ENCODE measurements at regions not wholly inside any gene's neighbourhood (a gene's known extent, or its start where the extent isn't known, plus 50 kb on each side); places are given as distances from the start of the nearest gene placed in this dataset.

- FAIRE-seq, result no peak
These were observed 163.5 kb upstream of the TOP1 start for GRCh38 chr20:40865095-40865494.

GRCh38 chr20:40866056-40866455 lies 162.6 kb upstream of the TOP1 start:
- H3K9me3 Mint-ChIP-seq (ENCODE audit: unreplicated experiment), result peaks cover 2% of the 10 kb centered on the region
- H3K4me1 ChIP-seq (ENCODE audit: insufficient read depth, low read length), result peaks cover 10% of the 10 kb centered on the region
- H3K27me3 ChIP-seq (ENCODE audit: insufficient read depth, low read length), result peaks cover 2% of the 10 kb centered on the region
- H3K36me3 Mint-ChIP-seq (ENCODE audit: low read depth, unreplicated experiment), result no peaks in the 10 kb centered on the region
- no peak overlapping the region for H3K27ac Mint-ChIP-seq (ENCODE audit: unreplicated experiment)
- no peak overlapping the region for H3K4me3 ChIP-seq (ENCODE audit: insufficient read depth, low read depth, low read length)
- no peaks in the 10 kb centered on the region for H4K20me1 ChIP-seq (ENCODE audit: insufficient read depth, low read length)
- no peak overlapping the region for H3K27ac ChIP-seq (ENCODE audit: low read depth, low read length)
- no peak overlapping the region for H3K9ac ChIP-seq (ENCODE audit: low read length)
- TF ChIP-seq, protein P1, sequence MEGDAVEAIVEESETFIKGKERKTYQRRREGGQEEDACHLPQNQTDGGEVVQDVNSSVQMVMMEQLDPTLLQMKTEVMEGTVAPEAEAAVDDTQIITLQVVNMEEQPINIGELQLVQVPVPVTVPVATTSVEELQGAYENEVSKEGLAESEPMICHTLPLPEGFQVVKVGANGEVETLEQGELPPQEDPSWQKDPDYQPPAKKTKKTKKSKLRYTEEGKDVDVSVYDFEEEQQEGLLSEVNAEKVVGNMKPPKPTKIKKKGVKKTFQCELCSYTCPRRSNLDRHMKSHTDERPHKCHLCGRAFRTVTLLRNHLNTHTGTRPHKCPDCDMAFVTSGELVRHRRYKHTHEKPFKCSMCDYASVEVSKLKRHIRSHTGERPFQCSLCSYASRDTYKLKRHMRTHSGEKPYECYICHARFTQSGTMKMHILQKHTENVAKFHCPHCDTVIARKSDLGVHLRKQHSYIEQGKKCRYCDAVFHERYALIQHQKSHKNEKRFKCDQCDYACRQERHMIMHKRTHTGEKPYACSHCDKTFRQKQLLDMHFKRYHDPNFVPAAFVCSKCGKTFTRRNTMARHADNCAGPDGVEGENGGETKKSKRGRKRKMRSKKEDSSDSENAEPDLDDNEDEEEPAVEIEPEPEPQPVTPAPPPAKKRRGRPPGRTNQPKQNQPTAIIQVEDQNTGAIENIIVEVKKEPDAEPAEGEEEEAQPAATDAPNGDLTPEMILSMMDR (IDR thresholded peaks at IDR 0.05; ENCODE audit: insufficient read depth, low read depth, low read length), result no peak
- no peak for TF ChIP-seq EZH2 (IDR thresholded peaks at IDR 0.05; ENCODE audit: insufficient read depth, low read length)
- no peaks in the 10 kb centered on the region for H3K79me2 ChIP-seq (ENCODE audit: insufficient read depth, low read length)
- no peak for DNase-seq (ENCODE audit: low read depth)
- H3K9me3 ChIP-seq (ENCODE audit: insufficient read depth, low read depth, low read length), result no peaks in the 10 kb centered on the region
- H3K36me3 ChIP-seq (ENCODE audit: insufficient read depth, low read length), result no peaks in the 10 kb centered on the region
- H3K27me3 Mint-ChIP-seq (ENCODE audit: low read depth, unreplicated experiment), result peaks cover 17% of the 10 kb centered on the region
- peaks cover 10% of the 10 kb centered on the region for H3K4me1 Mint-ChIP-seq (ENCODE audit: low read depth, unreplicated experiment)
- no peak overlapping the region for H3K4me2 ChIP-seq (ENCODE audit: low read length)
- H3K4me3 Mint-ChIP-seq (ENCODE audit: unreplicated experiment), result no peak overlapping the region
- no peak for FAIRE-seq
- no peak overlapping the region for H2AFZ ChIP-seq (ENCODE audit: low read depth, low read length)

More at GRCh38 chr20:40865095-40865494, 163.5 kb upstream of the TOP1 start:
- H3K4me3 Mint-ChIP-seq (ENCODE audit: unreplicated experiment), result no peak overlapping the region
- H3K4me1 Mint-ChIP-seq (ENCODE audit: low read depth, unreplicated experiment), result peaks cover 14% of the 10 kb centered on the region
- peaks cover 19% of the 10 kb centered on the region for H3K27me3 Mint-ChIP-seq (ENCODE audit: low read depth, unreplicated experiment)
- no peaks in the 10 kb centered on the region for H3K9me3 ChIP-seq (ENCODE audit: insufficient read depth, low read depth, low read length)
- no peak overlapping the region for H2AFZ ChIP-seq (ENCODE audit: low read depth, low read length)
- H3K27ac ChIP-seq (ENCODE audit: low read depth, low read length), result no peak overlapping the region
- no peaks in the 10 kb centered on the region for H3K36me3 ChIP-seq (ENCODE audit: insufficient read depth, low read length)
- no peak overlapping the region for H3K4me2 ChIP-seq (ENCODE audit: low read length)
- no peaks in the 10 kb centered on the region for H4K20me1 ChIP-seq (ENCODE audit: insufficient read depth, low read length)
- peaks cover 2% of the 10 kb centered on the region for H3K27me3 ChIP-seq (ENCODE audit: insufficient read depth, low read length)
- TF ChIP-seq, protein P1 (IDR thresholded peaks at IDR 0.05; ENCODE audit: insufficient read depth, low read depth, low read length), result no peak
- no peak for TF ChIP-seq EZH2 (IDR thresholded peaks at IDR 0.05; ENCODE audit: insufficient read depth, low read length)
- no peak for DNase-seq (ENCODE audit: low read depth)
- H3K4me1 ChIP-seq (ENCODE audit: insufficient read depth, low read length), result peaks cover 20% of the 10 kb centered on the region
- H3K36me3 Mint-ChIP-seq (ENCODE audit: low read depth, unreplicated experiment), result no peaks in the 10 kb centered on the region
- H3K9ac ChIP-seq (ENCODE audit: low read length), result no peak overlapping the region
- H3K4me3 ChIP-seq (ENCODE audit: insufficient read depth, low read depth, low read length), result no peak overlapping the region
- H3K9me3 Mint-ChIP-seq (ENCODE audit: unreplicated experiment), result peaks cover 2% of the 10 kb centered on the region
- H3K79me2 ChIP-seq (ENCODE audit: insufficient read depth, low read length), result no peaks in the 10 kb centered on the region
- no peak overlapping the region for H3K27ac Mint-ChIP-seq (ENCODE audit: unreplicated experiment)

DNA sequence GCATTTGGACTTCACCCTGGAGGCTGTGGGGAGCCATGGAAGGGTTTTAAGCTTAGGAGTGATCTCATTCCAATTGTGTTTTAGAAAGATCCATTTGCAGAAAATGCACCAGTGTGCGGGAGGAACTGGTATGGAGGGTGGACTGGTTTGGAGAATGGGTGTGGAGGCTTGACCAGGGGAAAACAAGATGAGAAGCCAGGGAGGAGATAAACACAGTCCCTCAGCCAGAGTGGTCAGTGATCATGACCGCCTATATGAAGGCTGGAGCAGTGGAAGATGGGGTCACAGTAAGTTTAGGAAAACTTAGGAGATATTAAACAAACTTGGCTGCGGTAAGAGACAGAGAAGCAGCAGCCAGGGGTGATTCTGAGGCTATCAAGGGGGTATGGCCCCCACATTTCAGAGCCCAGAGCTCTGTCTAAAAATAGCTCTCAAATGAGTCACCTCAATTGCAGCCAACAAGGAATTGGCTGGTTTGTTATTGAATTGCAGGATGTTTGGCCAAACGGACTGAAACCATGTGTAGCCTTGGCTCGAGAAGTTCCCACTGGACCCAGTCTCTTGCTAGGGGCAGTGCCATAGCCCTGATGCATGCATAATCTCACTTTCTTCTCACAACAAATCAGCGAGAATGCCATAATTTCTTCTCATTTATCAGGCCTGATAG lies 159.9 kb upstream of the TOP1 start:
- H3K4me2 ChIP-seq (ENCODE audit: low read length), result peak overlapping the region; percentile 56
- Mint-ChIP-seq H3K9me3 (ENCODE audit: unreplicated experiment) (peaks cover 2% of the 10 kb centered on the region), H3K27me3 (ENCODE audit: low read depth, unreplicated experiment) (peaks cover 8% of the 10 kb centered on the region), H3K4me3 (ENCODE audit: unreplicated experiment) (peak overlapping the region; percentile 11), H3K27ac (ENCODE audit: unreplicated experiment) (no peak overlapping the region), H3K36me3 (ENCODE audit: low read depth, unreplicated experiment) (no peaks in the 10 kb centered on the region), H3K4me1 (ENCODE audit: low read depth, unreplicated experiment) (peaks cover 10% of the 10 kb centered on the region)
- H3K9ac ChIP-seq (ENCODE audit: low read length), result no peak overlapping the region
- H3K79me2 ChIP-seq (ENCODE audit: insufficient read depth, low read length), result no peaks in the 10 kb centered on the region
- FAIRE-seq, result no peak
- no peak overlapping the region for H2AFZ ChIP-seq (ENCODE audit: low read depth, low read length)
- H3K27me3 ChIP-seq (ENCODE audit: insufficient read depth, low read length), result no peaks in the 10 kb centered on the region
- H3K4me3 ChIP-seq (ENCODE audit: insufficient read depth, low read depth, low read length), result no peak overlapping the region
- peaks cover 10% of the 10 kb centered on the region for H3K4me1 ChIP-seq (ENCODE audit: insufficient read depth, low read length)
- no peaks in the 10 kb centered on the region for H3K9me3 ChIP-seq (ENCODE audit: insufficient read depth, low read depth, low read length)
- no peak overlapping the region for H3K27ac ChIP-seq (ENCODE audit: low read depth, low read length)
- H4K20me1 ChIP-seq (ENCODE audit: insufficient read depth, low read length), result no peaks in the 10 kb centered on the region
- peak; percentile 81 for DNase-seq (ENCODE audit: low read depth)
- TF ChIP-seq, protein P1 (IDR thresholded peaks at IDR 0.05; ENCODE audit: insufficient read depth, low read depth, low read length), result no peak
- no peak for TF ChIP-seq EZH2 (IDR thresholded peaks at IDR 0.05; ENCODE audit: insufficient read depth, low read length)
- H3K36me3 ChIP-seq (ENCODE audit: insufficient read depth, low read length), result no peaks in the 10 kb centered on the region
